Right atrium auricular region (tissue), 2 donors: ENCODE measurements at regions not wholly inside any gene's neighbourhood (a gene's known extent, or its start where the extent isn't known, plus 50 kb on each side); places are given as distances from the start of the nearest gene placed in this dataset.

ENCODE experiments used
- DNase-seq: peaks from one replicate; pipeline ENCODE4 v3.0.0-alpha.2; 2019; ENCODE audit warnings: low spot score
- H3K27ac ChIP-seq, 2 donors: fragments of 200-600 bp; sonication (generic); 1 replicate in 1 of 2; 2 replicates in 1 of 2; pipeline ENCODE4 v1.5.1; 2016 to 2019
- H3K27me3 ChIP-seq, 2 donors: fragments of 200-600 bp; sonication (generic); one replicate each; pipeline versions ENCODE4 v1.5.1 to v1.6.0; 2017 to 2019
- H3K36me3 ChIP-seq: fragments of 200-600 bp; sonication (generic); one replicate; pipeline ENCODE4 v1.5.1; 2016
- H3K4me1 ChIP-seq, 2 donors: fragments of 200-600 bp; sonication (generic); one replicate each; pipeline versions ENCODE4 v1.5.1 to v1.6.0; 2017 to 2019
- H3K4me3 ChIP-seq, 2 donors: fragments of 200-600 bp; sonication (generic); 1 replicate in 1 of 2; 2 replicates in 1 of 2; pipeline ENCODE4 v1.5.1; 2017 to 2019; ENCODE audit warnings: mild to moderate bottlenecking in 1 of 2, moderate library complexity in 1 of 2
- H3K9me3 ChIP-seq, 2 donors: fragments of 200-600 bp; sonication (generic); one replicate each; pipeline ENCODE4 v1.5.1; 2019
- CTCF ChIP-seq, 2 donors: fragments of 200-600 bp; sonication (generic); IDR thresholded peaks; one replicate each; pipeline ENCODE4 v1.5.1; 2019; ENCODE audit warnings: antibody characterized with exemption in 2 of 2

GRCh38 chrX:2577844-2578466 lies 77.2 kb upstream of the DHRSX start:
- no peak for TF ChIP-seq CTCF (IDR thresholded peaks at IDR 0.05)
- Histone ChIP-seq H3K27ac (no peak overlapping the region), H3K4me3 (no peak overlapping the region), H3K36me3 (no peaks in the 10 kb centered on the region), H3K27me3 (peaks cover 5% of the 10 kb centered on the region in 2 donors), H3K4me1 (no peaks in the 10 kb centered on the region), H3K9me3 (no peaks in the 10 kb centered on the region)
- DNase-seq, result no peak

- DNase-seq, result no peak
- TF ChIP-seq CTCF (IDR thresholded peaks at IDR 0.05), result no peak
- H3K4me3 ChIP-seq, result no peak overlapping the region
- H3K27ac ChIP-seq, result no peak overlapping the region
- no peaks in the 10 kb centered on the region for H3K9me3 ChIP-seq
- no peaks in the 10 kb centered on the region for H3K27me3 ChIP-seq
- H3K4me1 ChIP-seq, result no peaks in the 10 kb centered on the region
- no peaks in the 10 kb centered on the region for H3K36me3 ChIP-seq
Measured at GRCh38 chrX:2576793-2577192, 76.0 kb upstream of the DHRSX start.

DNA sequence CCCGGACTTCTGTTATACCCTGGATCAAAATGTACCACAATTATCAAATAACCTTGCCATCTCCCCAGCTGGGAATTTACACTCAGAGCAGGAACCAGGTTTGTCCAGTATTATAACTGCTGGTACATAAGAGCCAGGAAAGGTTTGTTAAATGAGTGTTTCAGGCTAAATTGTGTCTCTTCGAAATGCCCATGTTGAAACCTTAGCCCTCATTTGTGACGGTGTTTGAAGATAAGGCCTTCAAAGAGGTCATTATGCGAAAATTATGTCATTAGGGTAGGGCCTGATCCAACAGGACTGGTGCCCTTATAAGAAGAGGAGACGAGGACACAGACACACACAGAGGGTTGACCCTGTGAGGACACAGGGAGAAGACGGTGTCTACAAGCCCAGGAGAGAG lies 73.5 kb upstream of the DHRSX start:
- Histone ChIP-seq H3K27ac (no peak overlapping the region), H3K4me1 (no peaks in the 10 kb centered on the region), H3K9me3 (no peaks in the 10 kb centered on the region), H3K4me3 (no peak overlapping the region), H3K36me3 (no peaks in the 10 kb centered on the region), H3K27me3 (no peaks in the 10 kb centered on the region)
- no peak for TF ChIP-seq CTCF (IDR thresholded peaks at IDR 0.05)
- no peak for DNase-seq

GRCh38 chrX:2572740-2573139 lies 72.0 kb upstream of the DHRSX start:
- H3K27ac ChIP-seq, result no peak overlapping the region
- no peaks in the 10 kb centered on the region for H3K9me3 ChIP-seq
- no peaks in the 10 kb centered on the region for H3K36me3 ChIP-seq
- no peaks in the 10 kb centered on the region for H3K4me1 ChIP-seq
- no peak for DNase-seq
- no peak for TF ChIP-seq CTCF (IDR thresholded peaks at IDR 0.05)
- H3K27me3 ChIP-seq, result no peaks in the 10 kb centered on the region
- H3K4me3 ChIP-seq, result no peak overlapping the region

- DNase-seq, result no peak
- H3K27ac ChIP-seq, result no peak overlapping the region
- no peak overlapping the region for H3K4me3 ChIP-seq
- no peaks in the 10 kb centered on the region for H3K4me1 ChIP-seq
- H3K9me3 ChIP-seq, result no peaks in the 10 kb centered on the region
- no peaks in the 10 kb centered on the region for H3K36me3 ChIP-seq
- no peak for TF ChIP-seq CTCF (IDR thresholded peaks at IDR 0.05)
- no peaks in the 10 kb centered on the region for H3K27me3 ChIP-seq
Measured at GRCh38 chrX:2568125-2568524, 67.3 kb upstream of the DHRSX start.

GRCh38 chrX:2566055-2566454 lies 65.3 kb upstream of the DHRSX start:
- no peaks in the 10 kb centered on the region for H3K4me1 ChIP-seq
- DNase-seq, result no peak
- no peak overlapping the region for H3K4me3 ChIP-seq
- H3K36me3 ChIP-seq, result no peaks in the 10 kb centered on the region
- H3K9me3 ChIP-seq, result no peaks in the 10 kb centered on the region
- no peaks in the 10 kb centered on the region for H3K27me3 ChIP-seq
- TF ChIP-seq CTCF (IDR thresholded peaks at IDR 0.05), result no peak
- H3K27ac ChIP-seq, result no peak overlapping the region
